ENCODE measurements at regions not wholly inside any gene's neighbourhood (a gene's known extent, or its start where the extent isn't known, plus 50 kb on each side); places are given as distances from the start of the nearest gene placed in this dataset.
"Not testable (repeated sequence)": the region's sequence is repeated elsewhere in the genome, so short reads cannot be mapped to it uniquely, and the experiment has no call there.

- not testable (repeated sequence) for TF ChIP-seq POLR2A, CTCF (IDR thresholded peaks at IDR 0.05)
Observed at GRCh38 chr12:8282181-8282580, 54.8 kb upstream of the FAM90A1 start.

Data from lower leg skin (tissue), 3 donors.